ENCODE measurements at regions not wholly inside any gene's neighbourhood (a gene's known extent, or its start where the extent isn't known, plus 50 kb on each side); places are given as distances from the start of the nearest gene placed in this dataset.

- intact Hi-C loops (cut with DNase I; ENCODE audit: low total_unique reads), result no loop called here
- peak in 1 of 2 donors; percentile 50 for DNase-seq (ENCODE audit: low spot score in 2 of 2)
- no peak overlapping the region for H3K4me3 ChIP-seq (ENCODE audit: low read depth, poor library complexity, severe bottlenecking)
- WGBS, 2 donors, result 51 to 55% methylated on average over 8 of the region's 8 CpGs
- TF ChIP-seq POLR2A (IDR thresholded peaks at IDR 0.05), result no peak
- TF ChIP-seq, protein P1, sequence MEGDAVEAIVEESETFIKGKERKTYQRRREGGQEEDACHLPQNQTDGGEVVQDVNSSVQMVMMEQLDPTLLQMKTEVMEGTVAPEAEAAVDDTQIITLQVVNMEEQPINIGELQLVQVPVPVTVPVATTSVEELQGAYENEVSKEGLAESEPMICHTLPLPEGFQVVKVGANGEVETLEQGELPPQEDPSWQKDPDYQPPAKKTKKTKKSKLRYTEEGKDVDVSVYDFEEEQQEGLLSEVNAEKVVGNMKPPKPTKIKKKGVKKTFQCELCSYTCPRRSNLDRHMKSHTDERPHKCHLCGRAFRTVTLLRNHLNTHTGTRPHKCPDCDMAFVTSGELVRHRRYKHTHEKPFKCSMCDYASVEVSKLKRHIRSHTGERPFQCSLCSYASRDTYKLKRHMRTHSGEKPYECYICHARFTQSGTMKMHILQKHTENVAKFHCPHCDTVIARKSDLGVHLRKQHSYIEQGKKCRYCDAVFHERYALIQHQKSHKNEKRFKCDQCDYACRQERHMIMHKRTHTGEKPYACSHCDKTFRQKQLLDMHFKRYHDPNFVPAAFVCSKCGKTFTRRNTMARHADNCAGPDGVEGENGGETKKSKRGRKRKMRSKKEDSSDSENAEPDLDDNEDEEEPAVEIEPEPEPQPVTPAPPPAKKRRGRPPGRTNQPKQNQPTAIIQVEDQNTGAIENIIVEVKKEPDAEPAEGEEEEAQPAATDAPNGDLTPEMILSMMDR (IDR thresholded peaks at IDR 0.05), result no peak
Observed at GRCh38 chr18:22467760-22468553, 50.2 kb upstream of the CTAGE1 start.

GRCh38 chr18:22468554-22468891 is 50.8 kb upstream of the CTAGE1 start:
- no peak overlapping the region for H3K4me3 ChIP-seq (ENCODE audit: low read depth, poor library complexity, severe bottlenecking)
- TF ChIP-seq POLR2A (IDR thresholded peaks at IDR 0.05), result no peak
- TF ChIP-seq, protein P1 (IDR thresholded peaks at IDR 0.05), result no peak
- intact Hi-C loops (cut with DNase I; ENCODE audit: low total_unique reads), result no loop called here
- WGBS, 2 donors, result 97% methylated on average over 6 of the region's 6 CpGs
- no peak for DNase-seq (ENCODE audit: low spot score in 2 of 2)

DNA sequence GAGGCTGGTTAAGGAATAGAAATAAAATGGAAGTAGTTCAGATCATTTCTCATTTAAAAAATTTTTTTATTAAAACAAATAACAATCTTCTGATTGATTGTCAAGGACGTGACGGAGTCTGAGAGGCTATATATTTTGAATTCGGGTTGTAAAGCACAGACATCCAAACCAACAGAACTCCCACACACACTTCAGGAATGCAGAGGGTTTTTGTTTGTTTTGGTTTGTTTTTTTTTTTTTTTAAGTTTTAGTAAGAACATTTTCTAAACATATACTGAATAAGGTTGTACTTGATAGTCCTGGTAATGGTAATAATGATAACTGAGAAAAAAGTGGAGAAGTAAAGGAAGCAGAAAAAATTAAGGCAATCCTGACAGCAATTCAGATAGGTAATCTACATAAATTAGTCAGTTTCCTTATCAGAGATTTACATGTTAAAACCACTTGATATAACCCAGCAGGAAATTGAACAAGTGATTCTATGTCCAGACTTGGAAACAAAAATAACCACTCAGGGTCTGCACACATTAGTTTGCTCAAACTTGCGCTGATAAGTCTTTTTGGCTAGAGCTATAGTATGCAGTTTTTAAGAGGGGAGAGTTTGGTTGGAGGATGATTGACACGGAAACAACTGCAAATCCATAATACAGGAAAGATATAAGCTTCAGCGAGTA is 51.5 kb upstream of the CTAGE1 start:
- DNase-seq (ENCODE audit: low spot score in 2 of 2), result no peak
- TF ChIP-seq, protein P1 (IDR thresholded peaks at IDR 0.05), result no peak
- TF ChIP-seq POLR2A (IDR thresholded peaks at IDR 0.05), result no peak
- WGBS, 2 donors, result 89 to 93% methylated on average over 6 of the region's 6 CpGs
- intact Hi-C loops (cut with DNase I; ENCODE audit: low total_unique reads), result no loop called here
- H3K4me3 ChIP-seq (ENCODE audit: low read depth, poor library complexity, severe bottlenecking), result no peak overlapping the region

GRCh38 chr18:22469926-22470247 is 52.2 kb upstream of the CTAGE1 start:
- H3K4me3 ChIP-seq (ENCODE audit: low read depth, poor library complexity, severe bottlenecking), result no peak overlapping the region
- intact Hi-C loops (cut with DNase I; ENCODE audit: low total_unique reads), result no loop called here
- no peak for TF ChIP-seq POLR2A (IDR thresholded peaks at IDR 0.05)
- TF ChIP-seq, protein P1 (IDR thresholded peaks at IDR 0.05), result no peak
- WGBS, 2 donors, result 86 to 94% methylated on average over 4 of the region's 4 CpGs
- DNase-seq (ENCODE audit: low spot score in 2 of 2), result no peak

GRCh38 chr18:22470248-22471235 is 52.8 kb upstream of the CTAGE1 start:
- TF ChIP-seq POLR2A (IDR thresholded peaks at IDR 0.05), result no peak
- TF ChIP-seq, protein P1 (IDR thresholded peaks at IDR 0.05), result no peak
- intact Hi-C loops (cut with DNase I; ENCODE audit: low total_unique reads), result no loop called here
- H3K4me3 ChIP-seq (ENCODE audit: low read depth, poor library complexity, severe bottlenecking), result no peak overlapping the region
- DNase-seq (ENCODE audit: low spot score in 2 of 2), result no peak
- WGBS, 2 donors, result 56 to 60% methylated on average over 12 of the region's 12 CpGs

Data from lower leg skin (tissue), 4 donors.